Sigmoid colon (tissue), 4 donors: ENCODE measurements at regions not wholly inside any gene's neighbourhood (a gene's known extent, or its start where the extent isn't known, plus 50 kb on each side); places are given as distances from the start of the nearest gene placed in this dataset.

Experiments
- EP300 ChIP-seq, 4 donors: sonication (generic); formaldehyde crosslinking; IDR thresholded peaks; one replicate each; pipeline ENCODE4 v1.6.1; 2017; ENCODE audit warnings: antibody characterized with exemption in 4 of 4
- POLR2A ChIP-seq, 2 donors: fragments of 450-650 bp; IDR thresholded peaks; one replicate each; pipeline ENCODE4 v1.6.1; 2016; ENCODE audit warnings: antibody characterized with exemption in 2 of 2, mild to moderate bottlenecking in 2 of 2, moderate library complexity in 2 of 2
- POLR2AphosphoS5 ChIP-seq, 4 donors: sonication (generic); formaldehyde crosslinking; IDR thresholded peaks; one replicate each; pipeline ENCODE4 v1.6.1; 2017; ENCODE audit warnings: antibody characterized with exemption in 4 of 4
- TF ChIP-seq, protein P1 (sequence below), 4 experiments: fragments of 450-650 bp in 3 of 4; fragments of 200-600 bp in 1 of 4; IDR thresholded peaks; one replicate each; pipeline ENCODE4 v1.5.1; 2016 to 2019; ENCODE audit warnings: antibody characterized with exemption in 4 of 4, mild to moderate bottlenecking in 3 of 4, moderate library complexity in 2 of 4

DNA sequence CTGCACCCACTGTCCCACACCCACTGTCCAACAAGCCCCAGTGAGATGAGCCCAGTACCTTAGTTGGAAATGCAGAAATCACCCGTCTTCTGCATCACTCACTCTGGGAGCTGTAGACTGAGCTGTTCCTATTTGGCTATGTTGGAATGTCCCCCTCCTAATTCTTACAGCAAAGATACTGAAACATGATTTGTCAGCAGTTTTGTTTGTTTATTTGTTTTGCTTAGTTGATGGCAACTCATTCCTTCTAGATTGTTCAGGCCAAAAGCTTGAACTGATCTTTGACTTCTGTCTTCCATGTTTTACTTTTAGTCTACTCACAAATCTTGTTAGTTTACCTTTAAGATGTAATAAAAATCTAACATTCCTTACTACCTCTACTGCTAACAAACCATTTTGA lies 233.6 kb upstream of the MIS18BP1 start:
- TF ChIP-seq, protein P1, sequence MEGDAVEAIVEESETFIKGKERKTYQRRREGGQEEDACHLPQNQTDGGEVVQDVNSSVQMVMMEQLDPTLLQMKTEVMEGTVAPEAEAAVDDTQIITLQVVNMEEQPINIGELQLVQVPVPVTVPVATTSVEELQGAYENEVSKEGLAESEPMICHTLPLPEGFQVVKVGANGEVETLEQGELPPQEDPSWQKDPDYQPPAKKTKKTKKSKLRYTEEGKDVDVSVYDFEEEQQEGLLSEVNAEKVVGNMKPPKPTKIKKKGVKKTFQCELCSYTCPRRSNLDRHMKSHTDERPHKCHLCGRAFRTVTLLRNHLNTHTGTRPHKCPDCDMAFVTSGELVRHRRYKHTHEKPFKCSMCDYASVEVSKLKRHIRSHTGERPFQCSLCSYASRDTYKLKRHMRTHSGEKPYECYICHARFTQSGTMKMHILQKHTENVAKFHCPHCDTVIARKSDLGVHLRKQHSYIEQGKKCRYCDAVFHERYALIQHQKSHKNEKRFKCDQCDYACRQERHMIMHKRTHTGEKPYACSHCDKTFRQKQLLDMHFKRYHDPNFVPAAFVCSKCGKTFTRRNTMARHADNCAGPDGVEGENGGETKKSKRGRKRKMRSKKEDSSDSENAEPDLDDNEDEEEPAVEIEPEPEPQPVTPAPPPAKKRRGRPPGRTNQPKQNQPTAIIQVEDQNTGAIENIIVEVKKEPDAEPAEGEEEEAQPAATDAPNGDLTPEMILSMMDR (IDR thresholded peaks at IDR 0.05) = no peak
- no peak for TF ChIP-seq EP300 (IDR thresholded peaks at IDR 0.05)
- TF ChIP-seq POLR2AphosphoS5 (IDR thresholded peaks at IDR 0.05) = no peak
- TF ChIP-seq POLR2A (IDR thresholded peaks at IDR 0.05) = no peak
